Mesenchymal stem cell (in vitro differentiated cells and primary cell): ENCODE measurements at regions not wholly inside any gene's neighbourhood (a gene's known extent, or its start where the extent isn't known, plus 50 kb on each side); places are given as distances from the start of the nearest gene placed in this dataset.

Experiments
- DNase-seq: peaks from one replicate; pipeline ENCODE4 v3.0.0-alpha.2; 2013
- H2AFZ ChIP-seq: one replicate; pipeline ENCODE4 v1.6.1; 2013; ENCODE audit warnings: low read depth, mild to moderate bottlenecking, control low read depth, inconsistent platforms, low read length, moderate library complexity
- H2AK5ac ChIP-seq: 2 replicates; pipeline ENCODE4 v1.6.1; 2013; ENCODE audit warnings: low read length, moderate library complexity, mild to moderate bottlenecking, inconsistent platforms; ENCODE audit not compliant: severe bottlenecking
- H2BK120ac ChIP-seq: one replicate; pipeline ENCODE4 v1.6.1; 2013; ENCODE audit warnings: low read depth, mild to moderate bottlenecking, inconsistent platforms, low read length, moderate library complexity
- H2BK12ac ChIP-seq, 2 experiments: one replicate each; pipeline ENCODE4 v1.6.1; 2013; ENCODE audit warnings: inconsistent platforms in 2 of 2, low read length in 2 of 2, mild to moderate bottlenecking in 2 of 2, moderate library complexity in 2 of 2, control low read depth in 1 of 2
- H2BK15ac ChIP-seq: one replicate; pipeline ENCODE4 v1.6.1; 2013; ENCODE audit warnings: mild to moderate bottlenecking, low read depth, inconsistent platforms; ENCODE audit not compliant: poor library complexity, severe bottlenecking
- H2BK5ac ChIP-seq: 2 replicates; pipeline ENCODE4 v1.6.1; 2013; ENCODE audit warnings: low read depth, mild to moderate bottlenecking, low read length, control low read depth, inconsistent platforms; ENCODE audit not compliant: poor library complexity, severe bottlenecking
- H3K14ac ChIP-seq, 2 experiments: one replicate each; pipeline ENCODE4 v1.6.1; 2013; ENCODE audit warnings: inconsistent platforms in 2 of 2, low read length in 2 of 2, control low read depth in 1 of 2, mild to moderate bottlenecking in 1 of 2, moderate library complexity in 1 of 2
- H3K18ac ChIP-seq, 2 experiments: one replicate each; pipeline ENCODE4 v1.6.1; 2013; ENCODE audit warnings: inconsistent platforms in 2 of 2, low read length in 2 of 2, control low read depth in 1 of 2, low read depth in 1 of 2, mild to moderate bottlenecking in 1 of 2
- H3K23ac ChIP-seq, 2 experiments: one replicate each; pipeline ENCODE4 v1.6.1; 2013; ENCODE audit warnings: inconsistent platforms in 2 of 2, low read length in 2 of 2, mild to moderate bottlenecking in 2 of 2, moderate library complexity in 2 of 2, control low read depth in 1 of 2
- H3K27ac ChIP-seq: 2 replicates; pipeline ENCODE4 v1.5.1; 2013; ENCODE audit warnings: mild to moderate bottlenecking, moderate library complexity, low read length, control low read depth, inconsistent platforms; ENCODE audit not compliant: poor library complexity, severe bottlenecking
- H3K27me3 ChIP-seq, 2 experiments: 2 replicates each; pipeline versions ENCODE4 v1.6.1 to v1.7.0; 2013; ENCODE audit warnings: low read length in 2 of 2, mild to moderate bottlenecking in 2 of 2, moderate library complexity in 2 of 2, control low read depth in 1 of 2, inconsistent platforms in 1 of 2; ENCODE audit not compliant: control insufficient read depth in 1 of 2, insufficient read depth in 1 of 2
- H3K36me3 ChIP-seq, 2 experiments: 2 replicates each; pipeline versions ENCODE4 v1.6.1 to v1.7.0; 2013; ENCODE audit warnings: low read length in 2 of 2, control low read depth in 1 of 2, inconsistent platforms in 1 of 2, low read depth in 1 of 2, mild to moderate bottlenecking in 1 of 2; ENCODE audit not compliant: insufficient read depth in 2 of 2, control insufficient read depth in 1 of 2
- H3K4ac ChIP-seq, 2 experiments: one replicate each; pipeline ENCODE4 v1.6.1; 2013; ENCODE audit warnings: inconsistent platforms in 2 of 2, low read length in 2 of 2, mild to moderate bottlenecking in 2 of 2, moderate library complexity in 2 of 2, control low read depth in 1 of 2, low read depth in 1 of 2
- H3K4me1 ChIP-seq: 2 replicates; pipeline ENCODE4 v1.6.1; 2013; ENCODE audit warnings: low read depth, low read length, control low read depth; ENCODE audit not compliant: control insufficient read depth, insufficient read depth
- H3K4me2 ChIP-seq: 2 replicates; pipeline ENCODE4 v1.6.1; 2013; ENCODE audit warnings: low read length, mild to moderate bottlenecking, inconsistent platforms; ENCODE audit not compliant: poor library complexity, severe bottlenecking
- H3K4me3 ChIP-seq, 2 experiments: 2 replicates each; pipeline versions ENCODE4 v1.5.1 to v1.7.0; 2013; ENCODE audit warnings: low read length in 2 of 2, mild to moderate bottlenecking in 2 of 2, control low read depth in 1 of 2, low read depth in 1 of 2; ENCODE audit not compliant: insufficient read depth in 1 of 2
- H3K79me1 ChIP-seq: replicated peaks from 2 replicates; pipeline ENCODE4 v1.6.1; 2013; ENCODE audit warnings: mild to moderate bottlenecking, control low read depth, low read length, inconsistent platforms; ENCODE audit not compliant: poor library complexity, severe bottlenecking
- H3K9ac ChIP-seq: 2 replicates; pipeline ENCODE4 v1.7.0; 2013; ENCODE audit warnings: mild to moderate bottlenecking, low read length, moderate library complexity
- H3K9me3 ChIP-seq: 2 replicates; pipeline ENCODE4 v1.7.0; 2013; ENCODE audit warnings: mild to moderate bottlenecking, low read length; ENCODE audit not compliant: control insufficient read depth
- H4K8ac ChIP-seq: one replicate; pipeline ENCODE4 v1.6.1; 2013; ENCODE audit warnings: inconsistent platforms, mild to moderate bottlenecking, low read length, moderate library complexity
- H4K91ac ChIP-seq: one replicate; pipeline ENCODE4 v1.6.1; 2013; ENCODE audit warnings: mild to moderate bottlenecking, low read length, inconsistent platforms
- WGBS: methylation state at CpG from one replicate; pipeline ENCODE4 v1.1.7; 2013; ENCODE audit warnings: mixed read lengths; 5-methylcytosine and 5-hydroxymethylcytosine counted together

DNA sequence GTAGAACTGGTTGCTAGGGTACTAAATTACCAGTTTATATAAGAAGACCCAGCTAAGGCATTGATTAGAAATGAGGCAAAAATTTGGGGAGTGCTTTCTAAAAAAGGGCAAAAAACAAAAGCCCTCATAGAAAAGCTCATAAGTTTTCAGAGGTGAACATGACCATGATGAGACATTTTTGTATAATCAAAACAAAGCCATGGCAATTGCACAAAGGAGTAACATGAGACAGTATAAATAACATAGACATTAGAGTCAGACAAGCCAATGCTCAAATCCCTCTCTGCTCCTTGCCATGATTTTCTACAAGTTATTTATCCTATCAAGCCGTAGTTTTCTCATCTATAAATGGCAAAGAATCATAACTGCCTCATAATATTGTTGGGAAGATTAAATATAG lies 112.2 kb upstream of the ADTRP start:
- no peak overlapping the region for H3K27ac ChIP-seq
- H2BK120ac ChIP-seq, result no peak overlapping the region
- no peak overlapping the region for H3K9ac ChIP-seq
- no peaks in the 10 kb centered on the region for H3K9me3 ChIP-seq
- H3K23ac ChIP-seq, result no peak overlapping the region
- no peak overlapping the region for H3K14ac ChIP-seq
- no peak overlapping the region for H3K4ac ChIP-seq
- H3K4me1 ChIP-seq, result no peaks in the 10 kb centered on the region
- H3K79me1 ChIP-seq, result no peaks in the 10 kb centered on the region
- no peak overlapping the region for H2BK15ac ChIP-seq
- H3K4me3 ChIP-seq, result no peak overlapping the region
- no peak overlapping the region for H2BK5ac ChIP-seq
- no peak overlapping the region for H2AK5ac ChIP-seq
- 60% methylated on average over 1 of the region's 1 CpG for WGBS
- DNase-seq, result no peak
- no peak overlapping the region for H3K18ac ChIP-seq
- H4K8ac ChIP-seq, result no peak overlapping the region
- no peak overlapping the region for H2BK12ac ChIP-seq
- H2AFZ ChIP-seq, result no peak overlapping the region
- H3K4me2 ChIP-seq, result no peak overlapping the region
- H4K91ac ChIP-seq, result no peak overlapping the region
- no peaks in the 10 kb centered on the region for H3K36me3 ChIP-seq
- H3K27me3 ChIP-seq, result no peaks in the 10 kb centered on the region

DNA sequence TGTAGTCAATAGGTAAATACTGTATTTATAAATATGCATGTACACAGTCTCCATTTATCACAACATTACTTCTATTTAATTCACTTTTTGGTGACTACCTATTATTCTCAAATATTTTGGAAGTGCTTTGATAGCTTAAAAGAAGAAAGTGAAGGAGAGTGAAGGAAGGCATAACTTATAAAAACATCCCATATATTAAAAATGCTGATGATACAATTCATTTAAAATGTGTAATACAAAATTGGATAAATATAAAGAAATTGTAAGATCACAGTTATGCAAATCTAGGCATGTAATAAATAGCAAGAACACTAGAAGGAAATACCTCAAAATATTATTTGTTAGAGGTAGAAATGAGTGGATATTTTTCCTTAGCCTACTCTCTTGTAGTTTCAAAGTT lies 111.6 kb upstream of the ADTRP start:
- no peak overlapping the region for H2AK5ac ChIP-seq
- H3K23ac ChIP-seq, result no peak overlapping the region
- H4K91ac ChIP-seq, result no peak overlapping the region
- H2BK5ac ChIP-seq, result no peak overlapping the region
- no peak overlapping the region for H2BK15ac ChIP-seq
- no peak overlapping the region for H2BK12ac ChIP-seq
- no peak overlapping the region for H3K4me2 ChIP-seq
- no peak for DNase-seq
- no peak overlapping the region for H2BK120ac ChIP-seq
- no peak overlapping the region for H3K4ac ChIP-seq
- H3K79me1 ChIP-seq, result no peaks in the 10 kb centered on the region
- no peak overlapping the region for H3K27ac ChIP-seq
- no peak overlapping the region for H3K9ac ChIP-seq
- H3K27me3 ChIP-seq, result no peaks in the 10 kb centered on the region
- H3K36me3 ChIP-seq, result no peaks in the 10 kb centered on the region
- H2AFZ ChIP-seq, result no peak overlapping the region
- H3K18ac ChIP-seq, result no peak overlapping the region
- no peaks in the 10 kb centered on the region for H3K4me1 ChIP-seq
- no peak overlapping the region for H3K4me3 ChIP-seq
- H3K14ac ChIP-seq, result no peak overlapping the region
- no peak overlapping the region for H4K8ac ChIP-seq
- H3K9me3 ChIP-seq, result no peaks in the 10 kb centered on the region

DNA sequence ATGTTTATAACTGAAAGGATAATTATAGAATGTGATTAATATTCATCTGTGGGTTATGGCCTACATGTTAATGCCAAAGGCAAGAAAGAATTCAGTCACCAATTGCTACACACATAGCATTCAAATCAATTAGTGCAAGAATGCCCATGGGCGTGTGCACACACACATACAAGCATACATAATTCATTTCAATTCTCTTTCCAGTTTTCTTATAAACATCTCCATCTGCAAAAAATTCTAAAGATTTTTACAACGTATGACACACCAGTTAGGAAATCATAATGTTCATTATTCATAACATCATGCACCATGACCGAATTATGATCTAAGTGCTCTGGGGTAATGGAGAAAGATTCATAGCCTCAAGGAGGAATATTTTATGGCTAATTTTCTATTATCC lies 111.0 kb upstream of the ADTRP start:
- Histone ChIP-seq H3K9me3 (no peaks in the 10 kb centered on the region), H3K4me3 (no peak overlapping the region), H3K27ac (no peak overlapping the region), H4K91ac (no peak overlapping the region), H2BK120ac (no peak overlapping the region), H2BK5ac (no peak overlapping the region), H3K4me2 (no peak overlapping the region), H3K79me1 (no peaks in the 10 kb centered on the region), H2AK5ac (no peak overlapping the region), H3K4ac (no peak overlapping the region), H2BK15ac (no peak overlapping the region), H3K4me1 (no peaks in the 10 kb centered on the region), H3K23ac (no peak overlapping the region), H3K14ac (no peak overlapping the region), H3K27me3 (no peaks in the 10 kb centered on the region), H3K18ac (no peak overlapping the region), H2BK12ac (no peak overlapping the region), H3K36me3 (no peaks in the 10 kb centered on the region), H3K9ac (no peak overlapping the region), H2AFZ (no peak overlapping the region), H4K8ac (no peak overlapping the region)
- 100% methylated on average over 3 of the region's 3 CpGs for WGBS
- DNase-seq, result no peak

DNA sequence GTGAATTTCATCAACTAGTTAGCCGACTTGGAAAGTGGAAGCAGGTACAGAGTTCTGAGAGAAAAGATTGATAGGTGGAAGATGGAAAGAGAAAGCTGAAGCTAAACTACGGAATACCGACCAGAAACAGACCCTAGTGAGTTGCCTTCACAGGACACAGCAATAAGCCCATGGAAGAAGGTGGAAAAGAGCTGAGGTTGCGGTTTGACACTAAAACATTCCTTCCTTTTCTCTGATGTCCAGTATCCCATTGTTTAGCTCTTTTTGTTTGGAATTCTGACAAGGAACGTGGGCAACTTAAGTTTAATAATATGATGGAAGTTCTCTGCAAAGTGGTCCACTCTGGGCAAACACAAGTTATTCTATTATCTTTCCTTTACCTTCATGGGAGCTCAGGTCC lies 110.1 kb upstream of the ADTRP start:
- H3K9me3 ChIP-seq, result no peaks in the 10 kb centered on the region
- no peak overlapping the region for H3K9ac ChIP-seq
- WGBS, result 90% methylated on average over 4 of the region's 5 CpGs
- no peak for DNase-seq
- no peaks in the 10 kb centered on the region for H3K4me1 ChIP-seq
- no peak overlapping the region for H2BK120ac ChIP-seq
- H3K27me3 ChIP-seq, result no peaks in the 10 kb centered on the region
- H2AK5ac ChIP-seq, result no peak overlapping the region
- H3K4me3 ChIP-seq, result no peak overlapping the region
- H2BK12ac ChIP-seq, result no peak overlapping the region
- H3K79me1 ChIP-seq, result no peaks in the 10 kb centered on the region
- no peak overlapping the region for H4K8ac ChIP-seq
- no peak overlapping the region for H3K18ac ChIP-seq
- H4K91ac ChIP-seq, result no peak overlapping the region
- H3K4ac ChIP-seq, result no peak overlapping the region
- no peaks in the 10 kb centered on the region for H3K36me3 ChIP-seq
- H2AFZ ChIP-seq, result no peak overlapping the region
- no peak overlapping the region for H3K27ac ChIP-seq
- H3K23ac ChIP-seq, result no peak overlapping the region
- H2BK15ac ChIP-seq, result no peak overlapping the region
- H3K14ac ChIP-seq, result no peak overlapping the region
- no peak overlapping the region for H2BK5ac ChIP-seq
- no peak overlapping the region for H3K4me2 ChIP-seq
